Neural crest cell (in vitro differentiated cells): ENCODE measurements at regions not wholly inside any gene's neighbourhood (a gene's known extent, or its start where the extent isn't known, plus 50 kb on each side); places are given as distances from the start of the nearest gene placed in this dataset.

Source experiments
- DNase-seq: peaks from one replicate; pipeline ENCODE4 v3.0.0; 2021; ENCODE audit warnings: low read depth, mixed read lengths, low spot score
- H3K27ac Mint-ChIP-seq: one replicate; pipeline ENCODE4 v1.8.0; 2021; ENCODE audit warnings: mild to moderate bottlenecking, mixed read lengths; ENCODE audit not compliant: unreplicated experiment
- H3K27me3 Mint-ChIP-seq: 2 replicates; pipeline ENCODE4 v1.8.0; 2021; ENCODE audit warnings: low read depth, mild to moderate bottlenecking, mixed read lengths
- H3K36me3 Mint-ChIP-seq: 2 replicates; pipeline ENCODE4 v1.8.0; 2021; ENCODE audit warnings: low read depth, mild to moderate bottlenecking, mixed read lengths
- H3K4me1 Mint-ChIP-seq: 2 replicates; pipeline ENCODE4 v1.8.0; 2021; ENCODE audit warnings: mixed read lengths
- H3K4me3 Mint-ChIP-seq: one replicate; pipeline ENCODE4 v1.8.0; 2021; ENCODE audit warnings: mild to moderate bottlenecking, mixed read lengths
- H3K9me3 Mint-ChIP-seq: 2 replicates; pipeline ENCODE4 v1.8.0; 2021; ENCODE audit warnings: mixed read lengths
- CTCF ChIP-seq: fragments of 200-600 bp; sonication (generic); conservative IDR thresholded peaks from 2 replicates; pipeline ENCODE4 v1.5.0; 2021; ENCODE audit warnings: antibody characterized with exemption, mild to moderate bottlenecking

GRCh38 chr5:156181656-156182055 lies 145.3 kb upstream of the SGCD start:
- peaks cover 13% of the 10 kb centered on the region for H3K9me3 Mint-ChIP-seq
- H3K27me3 Mint-ChIP-seq: peaks cover 5% of the 10 kb centered on the region
- DNase-seq: no peak
- no peaks in the 10 kb centered on the region for H3K36me3 Mint-ChIP-seq
- H3K4me1 Mint-ChIP-seq: peaks cover 5% of the 10 kb centered on the region
- no peak for TF ChIP-seq CTCF
- H3K4me3 Mint-ChIP-seq: no peak overlapping the region
- no peak overlapping the region for H3K27ac Mint-ChIP-seq

- no peak for TF ChIP-seq CTCF
Measured at GRCh38 chr5:156182174-156182967, 144.6 kb upstream of the SGCD start.

GRCh38 chr5:156186760-156187159 lies 140.2 kb upstream of the SGCD start:
- no peaks in the 10 kb centered on the region for H3K4me1 Mint-ChIP-seq
- H3K27ac Mint-ChIP-seq: no peak overlapping the region
- H3K9me3 Mint-ChIP-seq: peaks cover 2% of the 10 kb centered on the region
- H3K4me3 Mint-ChIP-seq: no peak overlapping the region
- H3K36me3 Mint-ChIP-seq: no peaks in the 10 kb centered on the region
- H3K27me3 Mint-ChIP-seq: peaks cover 21% of the 10 kb centered on the region
- DNase-seq: no peak
- no peak for TF ChIP-seq CTCF

More at GRCh38 chr5:156182174-156182967, 144.6 kb upstream of the SGCD start:
- Mint-ChIP-seq H3K36me3 (no peaks in the 10 kb centered on the region), H3K27me3 (peaks cover 11% of the 10 kb centered on the region), H3K4me3 (no peak overlapping the region), H3K9me3 (peaks cover 13% of the 10 kb centered on the region), H3K4me1 (peaks cover 5% of the 10 kb centered on the region), H3K27ac (no peak overlapping the region)
- no peak for DNase-seq

- peaks cover 24% of the 10 kb centered on the region for H3K27me3 Mint-ChIP-seq
- no peaks in the 10 kb centered on the region for H3K4me1 Mint-ChIP-seq
- no peak overlapping the region for H3K27ac Mint-ChIP-seq
- no peak for DNase-seq
- no peaks in the 10 kb centered on the region for H3K36me3 Mint-ChIP-seq
- peaks cover 3% of the 10 kb centered on the region for H3K9me3 Mint-ChIP-seq
- no peak for TF ChIP-seq CTCF
- no peak overlapping the region for H3K4me3 Mint-ChIP-seq
Measured at GRCh38 chr5:156188016-156188415, 138.9 kb upstream of the SGCD start.

GRCh38 chr5:156189628-156190027 lies 137.3 kb upstream of the SGCD start:
- TF ChIP-seq CTCF: no peak
- no peak overlapping the region for H3K27ac Mint-ChIP-seq

More at GRCh38 chr5:156189628-156190027, 137.3 kb upstream of the SGCD start:
- H3K9me3 Mint-ChIP-seq: peaks cover 3% of the 10 kb centered on the region
- H3K27me3 Mint-ChIP-seq: peaks cover 24% of the 10 kb centered on the region
- no peaks in the 10 kb centered on the region for H3K4me1 Mint-ChIP-seq
- no peak for DNase-seq
- no peak overlapping the region for H3K4me3 Mint-ChIP-seq
- no peaks in the 10 kb centered on the region for H3K36me3 Mint-ChIP-seq
